ENCODE measurements at regions not wholly inside any gene's neighbourhood (a gene's known extent, or its start where the extent isn't known, plus 50 kb on each side); places are given as distances from the start of the nearest gene placed in this dataset.

GRCh38 chr18:55920063-55920462 is 332.1 kb upstream of the TCF4 start:
- in situ Hi-C loops (cut with MboI) = no loop called here
- no peak for FAIRE-seq
- Histone ChIP-seq H3K9me3 (replicated peaks; ENCODE audit: control insufficient read depth, insufficient read depth, low read depth, low read length) (no peaks in the 10 kb centered on the region), H3K4me2 (ENCODE audit: insufficient read depth, low read length) (no peak overlapping the region), H3K4me3 (no peak overlapping the region), H3K4me1 (replicated peaks in 1 of 2; ENCODE audit: control insufficient read depth in 2 of 2, insufficient read depth in 2 of 2, low read length in 2 of 2) (no peaks in the 10 kb centered on the region), H3K9me1 (ENCODE audit: control insufficient read depth, insufficient read depth, low read length) (no peaks in the 10 kb centered on the region), H3K79me2 (ENCODE audit: control insufficient read depth, insufficient read depth, low read length) (no peaks in the 10 kb centered on the region), H3K9ac (ENCODE audit: insufficient read depth in 1 of 2, low read depth in 2 of 2, low read length in 2 of 2) (no peak overlapping the region), H3K27ac (ENCODE audit: extremely low read depth, low read depth, low read length) (no peak overlapping the region), H3K36me3 (ENCODE audit: control insufficient read depth, insufficient read depth, low read length) (no peaks in the 10 kb centered on the region), H2AFZ (ENCODE audit: low read depth, low read length) (no peak overlapping the region), H4K20me1 (replicated peaks; ENCODE audit: control insufficient read depth, insufficient read depth, low read length) (no peaks in the 10 kb centered on the region), H3K27me3 (ENCODE audit: control insufficient read depth in 2 of 2, insufficient read depth in 2 of 2, low read length in 2 of 2) (no peaks in the 10 kb centered on the region)
- intact Hi-C loops (cut with micrococcal nuclease) = no loop called here
- ATAC-seq = no peak
- no peak for DNase-seq (ENCODE audit: extremely low read depth in 1 of 4, low spot score in 3 of 4)
- no TSS peak for BruUV-seq (replicated peaks)
- 6% methylated on average over 2 of the region's 2 CpGs for WGBS (ENCODE audit: insufficient coverage, low coverage, missing lambda C conversion rate)
- CTCF ChIA-PET (ENCODE audit: low intra/inter-chr PET ratio) = no interaction called here
- POLR2A ChIA-PET = interaction anchor here (1.1 kb wide), 1 partner anchor 25 kb away, joined by 3 read pairs; no protein-coding TSS in a partner anchor
- TF ChIP-seq CREB3L1 (IDR thresholded peaks at IDR 0.05; ENCODE audit: borderline replicate concordance, low read depth) (no peak), TAL1 (IDR thresholded peaks at IDR 0.05) (no peak), E4F1 (CRISPR knock-in tag; IDR thresholded peaks at IDR 0.05; ENCODE audit: borderline replicate concordance) (no peak), NFXL1 (CRISPR knock-in tag; IDR thresholded peaks at IDR 0.05) (no peak), BCL6 (CRISPR knock-in tag; IDR thresholded peaks at IDR 0.05) (no peak), THRB (CRISPR knock-in tag; conservative IDR thresholded peaks at IDR 0.05) (no peak), ZNF740 (CRISPR knock-in tag; IDR thresholded peaks at IDR 0.05) (no peak), ZNF740 (tag; IDR thresholded peaks at IDR 0.05) (no peak), PTBP1 (IDR thresholded peaks at IDR 0.05; ENCODE audit: low read depth, low read length) (no peak), KLF1 (tag; IDR thresholded peaks at IDR 0.05) (no peak), HNRNPLL (IDR thresholded peaks at IDR 0.05; ENCODE audit: low read depth, low read length, poor library complexity, severe bottlenecking) (no peak), SMC3 (conservative IDR thresholded peaks at IDR 0.05; ENCODE audit: insufficient read depth, low read depth, low read length) (no peak), ZNF277 (CRISPR knock-in tag; IDR thresholded peaks at IDR 0.05; ENCODE audit: borderline replicate concordance) (no peak), SMARCB1 (IDR thresholded peaks at IDR 0.05; ENCODE audit: insufficient read length, low read depth) (no peak), CBX5 (IDR thresholded peaks at IDR 0.05; ENCODE audit: borderline replicate concordance, low read depth) (no peak)
